HG03378 (cell line): ENCODE measurements at regions not wholly inside any gene's neighbourhood (a gene's known extent, or its start where the extent isn't known, plus 50 kb on each side); places are given as distances from the start of the nearest gene placed in this dataset.

Source experiments
- ATAC-seq: cut with Tn5 transposase; IDR thresholded peaks from one replicate; pipeline ENCODE4 v1.9.1; 2021; ENCODE audit warnings: mild to moderate bottlenecking, moderate library complexity; ENCODE audit not compliant: unreplicated experiment

GRCh38 chr13:85249151-85249550 lies 550.1 kb downstream of the SLITRK6 start:
- ATAC-seq, result no peak

- no peak for ATAC-seq
These were observed 551.4 kb downstream of the SLITRK6 start for GRCh38 chr13:85247780-85248179.

DNA sequence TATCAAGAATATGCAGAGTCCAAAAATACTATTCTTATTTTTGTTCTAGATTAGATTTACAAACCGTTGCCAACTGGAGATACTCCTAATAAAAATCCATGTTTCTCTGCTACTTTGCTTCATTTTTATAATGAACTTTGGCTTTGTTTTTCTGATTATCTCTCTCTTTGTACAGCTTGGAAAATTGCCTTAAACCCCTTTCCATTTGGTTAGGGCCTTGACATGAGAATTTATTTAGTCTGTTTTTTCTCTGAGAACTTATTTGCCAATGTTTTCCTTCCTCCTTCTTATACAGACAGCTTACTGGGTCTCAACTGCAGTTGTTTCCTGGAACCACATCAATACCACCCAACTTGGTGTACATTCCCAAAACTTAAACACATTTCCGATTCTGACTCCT lies 555.4 kb downstream of the SLITRK6 start:
- ATAC-seq, result no peak

- ATAC-seq, result no peak
These were observed 558.2 kb downstream of the SLITRK6 start for GRCh38 chr13:85241060-85241459.

GRCh38 chr13:85236413-85236812 lies 562.8 kb downstream of the SLITRK6 start:
- no peak for ATAC-seq

- no peak for ATAC-seq
These were observed 568.5 kb downstream of the SLITRK6 start for GRCh38 chr13:85230691-85231093.

DNA sequence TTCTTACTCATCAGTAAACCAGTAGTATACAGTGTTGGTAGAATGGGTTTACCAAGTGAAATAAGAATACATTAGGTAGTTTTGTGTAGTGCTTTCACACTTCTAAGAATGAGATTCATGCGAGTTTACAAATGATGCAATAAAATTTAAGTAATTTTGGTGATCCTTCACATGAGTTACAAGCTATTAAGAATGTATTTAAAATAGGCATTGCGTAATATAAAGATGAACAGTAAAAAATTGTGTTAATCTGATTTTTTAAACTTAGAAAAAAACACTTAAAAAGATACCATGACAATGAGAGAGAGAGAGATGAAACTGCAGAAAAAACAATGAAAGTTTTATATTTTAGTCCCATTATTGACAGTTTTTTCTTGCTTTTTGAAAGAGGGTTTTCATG lies 570.5 kb downstream of the SLITRK6 start:
- ATAC-seq, result no peak

GRCh38 chr13:85223883-85224656 lies 575.1 kb downstream of the SLITRK6 start:
- ATAC-seq, result no peak

DNA sequence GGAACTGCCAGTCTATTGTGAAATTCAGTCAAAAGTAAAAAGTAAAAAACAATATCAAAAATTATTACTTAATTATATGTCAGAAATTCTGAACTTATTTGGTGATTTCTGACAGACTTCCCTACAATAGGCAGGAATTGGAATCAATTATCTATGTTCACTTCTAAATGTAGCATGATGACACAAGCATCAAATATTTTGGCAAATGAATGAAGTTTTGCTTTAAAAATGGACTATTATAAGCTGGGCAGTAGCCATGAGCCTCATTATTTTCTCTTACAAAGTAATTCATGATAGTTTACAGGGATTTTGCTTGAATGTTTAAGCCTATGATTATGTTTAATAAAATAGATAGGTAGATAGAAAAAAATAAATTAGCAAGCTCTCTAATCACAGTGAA lies 582.6 kb downstream of the SLITRK6 start:
- no peak for ATAC-seq

- ATAC-seq, result no peak
These were observed 586.5 kb downstream of the SLITRK6 start for GRCh38 chr13:85212692-85213091.

DNA sequence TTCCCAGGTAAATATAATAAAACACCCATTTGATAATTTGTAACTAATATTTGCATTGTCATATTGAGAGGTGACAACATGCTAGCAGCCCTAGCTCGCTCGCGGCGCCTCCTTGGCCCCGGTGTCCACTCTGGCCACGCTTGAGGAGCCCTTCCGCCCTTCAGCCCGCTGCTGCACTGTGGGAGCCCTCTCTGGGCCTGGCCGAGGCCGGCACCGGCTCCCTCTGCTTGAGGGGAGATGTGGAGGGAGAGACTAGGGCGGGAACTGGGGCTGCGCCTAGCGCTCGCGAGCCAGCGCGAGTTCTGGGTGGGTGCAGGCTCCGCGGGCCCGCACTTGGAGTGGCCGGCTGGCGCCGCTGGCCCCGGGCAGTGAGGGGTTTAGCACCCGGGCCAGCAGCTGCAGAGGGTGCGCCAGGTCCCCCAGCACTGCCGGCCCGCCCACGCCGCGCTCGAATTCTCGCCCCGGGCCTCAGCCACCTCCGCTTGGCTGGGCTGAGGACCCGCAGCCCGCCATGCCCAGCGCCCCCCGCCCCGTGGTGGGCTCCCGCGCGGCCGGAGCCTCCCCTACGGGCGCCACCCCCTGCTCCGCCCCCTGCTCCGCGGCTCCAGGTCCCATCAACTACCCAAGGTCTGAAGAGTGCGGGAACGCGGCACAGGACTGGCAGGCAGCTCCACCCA lies 594.4 kb downstream of the SLITRK6 start:
- ATAC-seq, result no peak

GRCh38 chr13:85197431-85197830 lies 601.8 kb downstream of the SLITRK6 start:
- no peak for ATAC-seq

- no peak for ATAC-seq
These were observed 604.7 kb downstream of the SLITRK6 start for GRCh38 chr13:85194482-85194881.

DNA sequence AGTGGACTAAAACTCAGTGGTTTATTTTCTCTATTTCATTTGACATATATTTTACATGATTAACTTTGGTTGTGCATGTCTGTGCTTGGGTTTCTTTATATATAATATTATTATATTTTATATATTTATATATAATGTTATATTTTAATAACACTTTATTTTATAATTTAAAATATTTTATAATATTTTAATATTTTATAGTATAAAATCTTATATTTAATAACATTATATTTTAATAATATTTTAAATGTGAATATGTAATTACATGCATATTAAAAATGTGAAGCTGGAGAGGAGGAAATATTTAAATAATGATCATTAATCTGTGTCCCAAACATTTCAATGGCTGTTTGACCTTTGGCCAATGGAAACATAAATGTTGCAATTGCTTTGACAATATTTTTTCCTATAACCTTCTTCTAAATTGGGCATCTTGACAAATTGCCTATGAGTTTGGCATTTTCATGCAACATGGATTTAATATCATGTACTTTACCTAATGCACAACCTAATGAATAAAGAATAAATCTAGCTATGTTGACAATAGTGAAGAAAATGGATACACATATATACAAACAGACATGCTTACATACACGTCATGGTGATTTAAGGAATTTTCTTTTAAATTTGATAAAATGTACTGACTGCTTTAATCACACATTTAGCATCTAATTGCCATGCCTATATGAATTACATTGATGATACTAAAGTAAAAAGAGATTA lies 607.1 kb downstream of the SLITRK6 start:
- no peak for ATAC-seq

GRCh38 chr13:85186356-85187045 lies 612.7 kb downstream of the SLITRK6 start:
- no peak for ATAC-seq

DNA sequence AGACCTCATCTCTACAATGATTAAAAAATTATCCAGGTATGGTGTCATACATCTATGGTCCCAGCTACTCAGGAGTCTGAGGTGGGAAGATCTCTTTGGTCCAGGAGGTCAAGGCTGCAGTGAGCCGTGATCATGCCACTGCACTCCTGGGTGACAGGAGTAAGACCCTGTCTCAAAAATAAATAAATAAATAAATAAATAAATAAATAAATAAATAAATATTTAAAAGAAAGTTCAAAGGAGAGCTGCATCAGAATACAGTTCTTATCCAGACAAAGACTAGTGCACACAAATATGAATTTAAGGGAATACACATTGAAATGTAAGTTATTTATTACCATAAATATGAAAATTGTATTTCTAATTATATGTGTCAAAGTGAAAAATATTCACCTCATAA lies 624.9 kb downstream of the SLITRK6 start:
- no peak for ATAC-seq

GRCh38 chr13:85170372-85170771 lies 628.8 kb downstream of the SLITRK6 start:
- ATAC-seq, result no peak

DNA sequence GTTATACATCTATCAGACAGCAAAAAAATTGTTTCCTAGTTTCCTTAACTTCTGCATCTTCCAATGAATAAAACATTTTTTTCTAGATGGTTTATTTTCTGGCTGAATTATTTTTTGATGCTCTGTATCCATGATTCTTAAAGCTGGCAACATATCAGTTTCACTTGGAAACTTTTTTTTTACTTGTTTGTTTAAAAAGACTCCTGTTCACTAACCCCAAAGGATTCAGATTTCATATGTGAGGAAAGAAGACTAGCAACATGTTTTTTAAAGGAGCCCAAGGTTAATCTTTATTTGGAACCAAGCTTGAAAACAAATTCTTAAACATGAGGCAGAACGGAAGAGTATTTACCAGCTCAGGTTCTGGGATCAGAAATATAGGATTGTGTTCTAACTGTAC lies 632.3 kb downstream of the SLITRK6 start:
- no peak for ATAC-seq

DNA sequence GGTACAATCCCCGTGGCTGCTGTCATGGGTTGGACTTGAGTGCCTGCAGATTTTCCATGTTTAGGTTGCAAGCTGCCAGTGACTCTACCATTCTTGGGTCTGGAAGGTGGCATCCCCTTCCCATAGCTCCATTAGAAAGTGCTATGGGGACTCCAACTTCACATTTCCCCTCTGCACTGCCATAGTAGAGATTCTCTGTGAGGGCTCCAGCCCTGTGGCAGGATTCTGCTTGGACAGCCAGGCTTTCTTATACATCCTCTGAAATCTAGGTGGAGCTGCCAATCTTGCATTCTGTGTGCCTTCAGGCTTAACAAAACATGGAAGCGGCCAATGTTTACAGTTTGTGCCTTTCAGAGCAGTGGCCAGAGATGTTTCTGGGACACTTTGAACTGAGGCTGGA lies 636.2 kb downstream of the SLITRK6 start:
- no peak for ATAC-seq

- no peak for ATAC-seq
These were observed 651.2 kb downstream of the SLITRK6 start for GRCh38 chr13:85148009-85148408.

DNA sequence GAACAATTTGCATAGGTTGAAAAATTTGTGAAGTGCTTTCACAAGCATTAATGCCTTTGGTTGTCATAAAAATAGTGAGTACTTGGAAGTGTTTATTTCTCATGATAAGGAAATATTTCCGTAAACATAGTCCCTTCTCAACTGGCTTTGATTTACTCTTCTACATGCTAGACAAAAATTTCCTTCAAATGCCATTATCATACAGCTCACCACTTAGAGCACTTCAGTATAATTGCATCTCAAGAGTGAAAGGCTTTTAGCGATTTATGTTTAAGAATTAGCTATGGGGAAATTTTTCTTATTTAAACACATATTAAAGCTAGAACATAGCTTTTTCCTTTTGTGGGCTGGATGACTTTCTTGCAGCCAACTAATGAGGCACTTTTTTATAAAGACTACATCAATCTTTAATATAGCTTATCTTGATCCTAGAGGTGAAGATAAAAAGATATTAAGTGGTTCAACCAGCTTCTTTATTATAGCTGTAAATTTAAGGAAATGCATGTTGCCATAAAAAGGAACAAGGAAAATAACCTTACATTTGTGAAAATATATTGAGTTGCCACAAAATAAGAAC lies 656.8 kb downstream of the SLITRK6 start:
- no peak for ATAC-seq
